WTC11 (cell line): ENCODE measurements at regions not wholly inside any gene's neighbourhood (a gene's known extent, or its start where the extent isn't known, plus 50 kb on each side); places are given as distances from the start of the nearest gene placed in this dataset.

Experiments
- ATAC-seq: fragments of 200-7000 bp; cut with Tn5 transposase; 2 replicates; pipeline ENCODE4 v1.10.0; 2021; ENCODE audit warnings: mild to moderate bottlenecking, moderate library complexity
- CTCF ChIA-PET: fragments of 300-600 bp; sonication (Branson Sonifier 250); formaldehyde crosslinking; loops from one replicate; lab custom pipeline; 2021; ENCODE audit warnings: antibody characterized with exemption; lab: Charles Lee
- POLR2A ChIA-PET: fragments of 350-600 bp; sonication (Branson Sonifier 250); formaldehyde crosslinking; loops from one replicate; lab custom pipeline; 2021; ENCODE audit warnings: antibody characterized with exemption; lab: Charles Lee
- DNase-seq: peaks from one replicate; pipeline ENCODE4 v3.0.0; 2021; ENCODE audit warnings: low spot score
- H3K27ac Mint-ChIP-seq: 2 replicates; pipeline ENCODE4 v1.8.0; 2021; ENCODE audit warnings: mixed read lengths
- H3K27me3 Mint-ChIP-seq: 2 replicates; pipeline ENCODE4 v1.8.0; 2021; ENCODE audit warnings: low read depth, mild to moderate bottlenecking, moderate library complexity, mixed read lengths
- H3K36me3 Mint-ChIP-seq: 2 replicates; pipeline ENCODE4 v1.8.0; 2021; ENCODE audit warnings: mixed read lengths
- H3K4me1 Mint-ChIP-seq: 2 replicates; pipeline ENCODE4 v1.8.0; 2022; ENCODE audit warnings: mixed read lengths
- H3K4me3 Mint-ChIP-seq: 2 replicates; pipeline ENCODE4 v1.8.0; 2021; ENCODE audit warnings: mild to moderate bottlenecking, moderate library complexity, mixed read lengths
- H3K9me3 Mint-ChIP-seq: 2 replicates; pipeline ENCODE4 v1.8.0; 2021; ENCODE audit warnings: mixed read lengths
- ATF3 ChIP-seq: sonication (generic); formaldehyde crosslinking; conservative IDR thresholded peaks from 2 replicates; pipeline ENCODE4 v1.8.1; 2022; ENCODE audit warnings: mild to moderate bottlenecking, missing genetic modification reagents
- ATF6 ChIP-seq: sonication (generic); formaldehyde crosslinking; IDR thresholded peaks from 2 replicates; pipeline ENCODE4 v1.8.1; 2023; ENCODE audit warnings: mild to moderate bottlenecking, missing genetic modification reagents
- CBFB ChIP-seq: sonication (generic); formaldehyde crosslinking; IDR thresholded peaks from 2 replicates; pipeline ENCODE4 v1.8.1; 2022; ENCODE audit warnings: mild to moderate bottlenecking, low read depth, missing genetic modification reagents
- ESRRA ChIP-seq: sonication (generic); formaldehyde crosslinking; IDR thresholded peaks from 2 replicates; pipeline ENCODE4 v1.8.1; 2022; ENCODE audit warnings: mild to moderate bottlenecking, missing genetic modification reagents, borderline replicate concordance
- FOXJ3 ChIP-seq: sonication (generic); formaldehyde crosslinking; IDR thresholded peaks from 2 replicates; pipeline ENCODE4 v1.9.0; 2021; ENCODE audit warnings: missing genetic modification reagents, mild to moderate bottlenecking, borderline replicate concordance
- GRHL2 ChIP-seq: fragments of 250-450 bp; sonication (Bioruptor Pico); IDR thresholded peaks from 2 replicates; pipeline ENCODE4 v1.8.0; 2022; ENCODE audit warnings: mild to moderate bottlenecking, moderate library complexity; ENCODE audit not compliant: insufficient replicate concordance, severe bottlenecking
- GTF2I ChIP-seq: fragments of 250-450 bp; sonication (Bioruptor Pico); conservative IDR thresholded peaks from 2 replicates; pipeline ENCODE4 v1.4.0; 2021; ENCODE audit warnings: mild to moderate bottlenecking
- IRF1 ChIP-seq: sonication (generic); formaldehyde crosslinking; IDR thresholded peaks from 2 replicates; pipeline ENCODE4 v1.8.0; 2023; ENCODE audit warnings: missing genetic modification reagents
- JAZF1 ChIP-seq: fragments of 250-450 bp; sonication (Bioruptor Pico); IDR thresholded peaks from 2 replicates; pipeline ENCODE4 v1.9.0; 2021; ENCODE audit warnings: moderate library complexity, mild to moderate bottlenecking, inconsistent platforms
- NFYB ChIP-seq: sonication (generic); formaldehyde crosslinking; conservative IDR thresholded peaks from 2 replicates; pipeline ENCODE4 v1.8.0; 2022; ENCODE audit warnings: low read depth, missing genetic modification reagents
- NR2C2 ChIP-seq: sonication (generic); formaldehyde crosslinking; IDR thresholded peaks from 2 replicates; pipeline ENCODE4 v1.8.0; 2022; ENCODE audit warnings: mild to moderate bottlenecking, missing genetic modification reagents
- NR3C1 ChIP-seq: sonication (generic); formaldehyde crosslinking; conservative IDR thresholded peaks from 2 replicates; pipeline ENCODE4 v1.8.1; 2023; ENCODE audit warnings: low read depth, mild to moderate bottlenecking, missing genetic modification reagents
- PREB ChIP-seq: sonication (generic); formaldehyde crosslinking; IDR thresholded peaks from 2 replicates; pipeline ENCODE4 v1.8.1; 2022; ENCODE audit warnings: mild to moderate bottlenecking, missing genetic modification reagents, moderate library complexity, borderline replicate concordance
- SMAD3 ChIP-seq: sonication (generic); formaldehyde crosslinking; IDR thresholded peaks from 2 replicates; pipeline ENCODE4 v1.8.0; 2022; ENCODE audit warnings: missing genetic modification reagents, mild to moderate bottlenecking, borderline replicate concordance
- USF1 ChIP-seq: sonication (generic); formaldehyde crosslinking; IDR thresholded peaks from 2 replicates; pipeline ENCODE4 v1.8.0; 2022; ENCODE audit warnings: mild to moderate bottlenecking, missing genetic modification reagents
- ZBTB21 ChIP-seq: sonication (generic); formaldehyde crosslinking; IDR thresholded peaks from 2 replicates; pipeline ENCODE4 v1.8.1; 2023; ENCODE audit warnings: mild to moderate bottlenecking, missing genetic modification reagents, borderline replicate concordance
- ZBTB43 ChIP-seq: sonication (generic); formaldehyde crosslinking; IDR thresholded peaks from 2 replicates; pipeline ENCODE4 v1.8.1; 2023; ENCODE audit warnings: mild to moderate bottlenecking, missing genetic modification reagents
- ZMAT4 ChIP-seq: fragments of 250-450 bp; sonication (Bioruptor Pico); IDR thresholded peaks from 2 replicates; pipeline ENCODE4 v1.9.0; 2021; ENCODE audit warnings: mild to moderate bottlenecking
- ZNF281 ChIP-seq: sonication (generic); formaldehyde crosslinking; IDR thresholded peaks from 2 replicates; pipeline ENCODE4 v1.8.0; 2023; ENCODE audit warnings: mild to moderate bottlenecking, missing genetic modification reagents
- ZNF317 ChIP-seq: sonication (generic); formaldehyde crosslinking; IDR thresholded peaks from 2 replicates; pipeline ENCODE4 v1.8.1; 2023; ENCODE audit warnings: low read depth, mild to moderate bottlenecking, moderate library complexity, missing genetic modification reagents, borderline replicate concordance
- ZNF423 ChIP-seq: fragments of 250-450 bp; sonication (Bioruptor Pico); IDR thresholded peaks from 2 replicates; pipeline ENCODE4 v2.1.2; 2022; ENCODE audit warnings: mild to moderate bottlenecking, moderate library complexity

- TF ChIP-seq GRHL2 (CRISPR knock-in tag): no peak
These were observed 95.6 kb downstream of the NTMT2 start (continued) for GRCh38 chr1:170241266-170241851.

GRCh38 chr1:170247751-170248521, 102.2 kb downstream of the NTMT2 start:
- ChIA-PET POLR2A (no interaction called here), CTCF (no interaction called here)
- Mint-ChIP-seq H3K27ac (no peak overlapping the region), H3K4me1 (0 out of 2 replicates have a peak, but pooled peaks cover 2% of the 10 kb centered on the region), H3K27me3 (peaks cover 8% of the 10 kb centered on the region)
- no peak for TF ChIP-seq ESRRA (CRISPR knock-in tag)
- TF ChIP-seq ZBTB21 (CRISPR knock-in tag): no peak
- TF ChIP-seq PREB (CRISPR knock-in tag): no peak
- no peak for TF ChIP-seq ZNF281 (CRISPR knock-in tag)
- no peak for TF ChIP-seq NR2C2 (CRISPR knock-in tag)
- TF ChIP-seq ZNF317 (CRISPR knock-in tag): no peak
- TF ChIP-seq GTF2I (CRISPR knock-in tag): no peak
- no peak for TF ChIP-seq ZBTB43 (CRISPR knock-in tag)
- no peak for TF ChIP-seq NR3C1 (CRISPR knock-in tag)
- no peak for TF ChIP-seq USF1 (CRISPR knock-in tag)
- no peak for TF ChIP-seq SMAD3 (CRISPR knock-in tag)
- no peak for TF ChIP-seq CBFB (CRISPR knock-in tag)
- no peak for TF ChIP-seq ZMAT4 (CRISPR knock-in tag)
- TF ChIP-seq, all 79 proteins: peak for 0
- Mint-ChIP-seq H3K4me3 (no peak overlapping the region), H3K36me3 (peaks cover 26% of the 10 kb centered on the region), H3K9me3 (peaks cover 49% of the 10 kb centered on the region)
- DNase-seq: no peak
- no peak for ATAC-seq

- ATAC-seq: no peak
- H3K27me3 Mint-ChIP-seq: peaks cover 8% of the 10 kb centered on the region
- CTCF ChIA-PET: no interaction called here
- TF ChIP-seq FOXJ3 (CRISPR knock-in tag) (no peak), ZNF423 (CRISPR knock-in tag) (no peak), ATF3 (CRISPR knock-in tag) (no peak), SMAD3 (CRISPR knock-in tag) (no peak), ATF6 (CRISPR knock-in tag) (no peak), NFYB (CRISPR knock-in tag) (no peak), JAZF1 (CRISPR knock-in tag) (no peak), IRF1 (no peak)
These were observed 104.9 kb downstream of the NTMT2 start for GRCh38 chr1:170250531-170251276.

More at GRCh38 chr1:170250531-170251276, 104.9 kb downstream of the NTMT2 start:
- Mint-ChIP-seq H3K9me3 (peaks cover 63% of the 10 kb centered on the region), H3K4me3 (no peak overlapping the region), H3K4me1 (no peaks in the 10 kb centered on the region), H3K27ac (no peak overlapping the region), H3K36me3 (peaks cover 34% of the 10 kb centered on the region)
- POLR2A ChIA-PET: no interaction called here
- DNase-seq: peak; percentile 11
